Lower leg skin (tissue), 4 donors: ENCODE measurements at regions not wholly inside any gene's neighbourhood (a gene's known extent, or its start where the extent isn't known, plus 50 kb on each side); places are given as distances from the start of the nearest gene placed in this dataset.
A peak's percentile ranks its signal among the peaks of the same experiment; 100 is the strongest.

ENCODE experiments used
- DNase-seq, 2 donors: peaks; one replicate each; pipeline ENCODE4 v3.0.0-alpha.2; 2019; ENCODE audit warnings: low spot score in 2 of 2
- H3K4me3 ChIP-seq: fragments of 200-600 bp; sonication (generic); 2 replicates; pipeline ENCODE4 v1.5.1; 2017; ENCODE audit warnings: mild to moderate bottlenecking, low read depth; ENCODE audit not compliant: poor library complexity, severe bottlenecking
- CTCF ChIP-seq, 3 donors: fragments of 450-650 bp; IDR thresholded peaks; one replicate each; pipeline ENCODE4 v1.5.1; 2016; ENCODE audit warnings: antibody characterized with exemption in 3 of 3, mild to moderate bottlenecking in 3 of 3, moderate library complexity in 2 of 3
- POLR2A ChIP-seq, 2 donors: fragments of 450-650 bp; IDR thresholded peaks; one replicate each; pipeline ENCODE4 v1.6.1; 2016 to 2017; ENCODE audit warnings: antibody characterized with exemption in 2 of 2, mild to moderate bottlenecking in 1 of 2, moderate library complexity in 1 of 2
- WGBS, 2 donors: methylation state at CpG; one replicate each; pipeline ENCODE4 v1.1.5; 2018; 5-methylcytosine and 5-hydroxymethylcytosine counted together
- intact Hi-C: fragments of 100-400 bp; cut with DNase I; formaldehyde crosslinking; loops from one replicate; pipeline ENCODE4 v1.15.0; 2023; ENCODE audit warnings: low total_unique reads

- DNase-seq: peak in 1 of 2 donors; percentile 29
- WGBS, 2 donors: 58 to 71% methylated on average over 6 of the region's 6 CpGs
- TF ChIP-seq CTCF (IDR thresholded peaks at IDR 0.05): no peak
- TF ChIP-seq POLR2A (IDR thresholded peaks at IDR 0.05): no peak
- intact Hi-C loops: no loop called here
- no peak overlapping the region for H3K4me3 ChIP-seq
Observed at GRCh38 chr11:116467823-116468222, 305.0 kb downstream of the BUD13 start.

DNA sequence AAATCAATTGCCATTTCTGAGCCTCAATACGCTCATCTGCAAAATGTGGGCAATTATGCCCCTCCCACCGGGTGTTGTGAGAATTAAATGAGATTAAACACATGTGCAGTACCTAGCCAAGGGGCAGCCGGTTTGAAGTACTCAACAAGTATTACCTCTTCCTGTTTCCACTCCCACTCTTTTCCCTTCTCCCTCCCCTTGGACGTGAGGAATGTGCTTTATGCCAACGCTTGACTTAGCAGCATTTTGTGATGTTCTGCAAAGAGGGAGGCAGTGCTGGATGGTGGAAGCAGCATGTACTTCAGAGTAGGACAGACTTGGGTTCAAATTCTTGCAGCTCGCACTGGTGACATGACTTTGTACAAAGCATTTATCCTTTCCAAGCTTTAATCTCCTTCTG lies 306.0 kb downstream of the BUD13 start:
- peak in 1 of 2 donors; percentile 39 for DNase-seq
- WGBS, 2 donors: 47 to 52% methylated on average over 6 of the region's 6 CpGs
- intact Hi-C loops: no loop called here
- TF ChIP-seq CTCF (IDR thresholded peaks at IDR 0.05) (no peak), POLR2A (IDR thresholded peaks at IDR 0.05) (no peak)
- H3K4me3 ChIP-seq: no peak overlapping the region

DNA sequence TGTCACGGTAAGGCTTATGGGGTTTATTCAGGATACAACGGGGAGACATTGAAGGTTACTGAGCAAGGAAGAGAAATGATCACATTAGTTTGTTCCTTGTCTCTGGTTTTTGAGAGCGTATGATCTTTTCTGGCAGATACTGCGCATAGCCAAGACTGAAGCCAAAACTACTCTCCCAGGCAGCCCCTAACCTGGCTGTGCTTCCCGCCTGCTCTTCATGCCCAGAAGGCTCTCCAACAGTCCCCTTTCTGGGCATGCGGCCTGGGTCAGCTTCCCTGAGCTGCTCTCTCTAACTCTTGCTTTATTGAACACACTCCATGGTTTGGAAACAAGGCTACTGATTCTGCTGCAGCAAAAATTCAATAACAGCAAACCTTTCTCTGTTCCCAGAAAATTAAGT lies 306.6 kb downstream of the BUD13 start:
- DNase-seq: peak in 1 of 2 donors; percentile 46
- intact Hi-C loops: no loop called here
- TF ChIP-seq CTCF (IDR thresholded peaks at IDR 0.05) (no peak), POLR2A (IDR thresholded peaks at IDR 0.05) (no peak)
- 71% methylated on average over 6 of the region's 6 CpGs for WGBS, 2 donors
- no peak overlapping the region for H3K4me3 ChIP-seq

DNA sequence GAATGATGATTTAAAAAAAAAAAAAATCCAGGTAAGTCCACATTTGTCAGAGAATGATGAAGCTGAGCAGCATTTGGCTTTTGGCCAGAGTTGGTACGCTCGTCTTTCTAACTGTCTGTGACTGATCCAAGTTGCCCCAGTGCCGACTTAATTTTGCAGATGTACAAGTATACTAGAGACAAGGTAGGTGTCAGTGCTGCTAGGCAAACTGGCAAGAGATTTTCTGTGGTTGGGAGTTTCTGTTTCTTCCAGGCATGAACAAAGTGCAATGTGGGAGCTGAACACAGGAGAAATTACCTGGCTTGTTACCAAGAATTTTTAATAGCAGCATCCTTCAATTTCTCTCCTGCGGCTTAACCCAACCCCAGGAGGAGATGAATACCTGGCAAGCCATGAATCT lies 307.7 kb downstream of the BUD13 start:
- H3K4me3 ChIP-seq: no peak overlapping the region
- DNase-seq: peak in 1 of 2 donors; percentile 1
- intact Hi-C loops: no loop called here
- WGBS, 2 donors: 35 to 43% methylated on average over 4 of the region's 4 CpGs
- no peak for TF ChIP-seq CTCF (IDR thresholded peaks at IDR 0.05)
- no peak for TF ChIP-seq POLR2A (IDR thresholded peaks at IDR 0.05)

DNA sequence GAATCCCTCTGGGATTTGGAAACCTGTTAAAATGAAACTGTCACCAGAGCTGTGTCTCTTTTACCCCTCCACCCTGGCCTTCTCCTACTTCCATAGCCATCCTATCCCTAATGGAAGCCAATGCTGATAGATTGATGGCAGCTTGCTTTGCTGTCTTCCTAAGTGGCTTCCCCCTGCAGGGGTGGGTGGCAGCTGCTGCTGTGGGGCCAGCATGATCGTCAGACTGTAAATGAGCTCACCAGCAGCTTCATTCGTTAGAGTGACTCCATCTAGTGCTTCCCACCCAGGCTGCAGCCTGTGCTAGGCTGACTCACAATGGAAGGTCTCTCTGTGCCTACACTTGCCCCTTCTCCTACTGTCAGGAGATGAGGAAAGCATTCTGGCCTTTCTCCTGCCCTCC lies 311.0 kb downstream of the BUD13 start:
- DNase-seq: no peak
- no peak for TF ChIP-seq CTCF (IDR thresholded peaks at IDR 0.05)
- intact Hi-C loops: no loop called here
- WGBS, 2 donors: 14 to 38% methylated on average over 2 of the region's 2 CpGs
- H3K4me3 ChIP-seq: no peak overlapping the region

DNA sequence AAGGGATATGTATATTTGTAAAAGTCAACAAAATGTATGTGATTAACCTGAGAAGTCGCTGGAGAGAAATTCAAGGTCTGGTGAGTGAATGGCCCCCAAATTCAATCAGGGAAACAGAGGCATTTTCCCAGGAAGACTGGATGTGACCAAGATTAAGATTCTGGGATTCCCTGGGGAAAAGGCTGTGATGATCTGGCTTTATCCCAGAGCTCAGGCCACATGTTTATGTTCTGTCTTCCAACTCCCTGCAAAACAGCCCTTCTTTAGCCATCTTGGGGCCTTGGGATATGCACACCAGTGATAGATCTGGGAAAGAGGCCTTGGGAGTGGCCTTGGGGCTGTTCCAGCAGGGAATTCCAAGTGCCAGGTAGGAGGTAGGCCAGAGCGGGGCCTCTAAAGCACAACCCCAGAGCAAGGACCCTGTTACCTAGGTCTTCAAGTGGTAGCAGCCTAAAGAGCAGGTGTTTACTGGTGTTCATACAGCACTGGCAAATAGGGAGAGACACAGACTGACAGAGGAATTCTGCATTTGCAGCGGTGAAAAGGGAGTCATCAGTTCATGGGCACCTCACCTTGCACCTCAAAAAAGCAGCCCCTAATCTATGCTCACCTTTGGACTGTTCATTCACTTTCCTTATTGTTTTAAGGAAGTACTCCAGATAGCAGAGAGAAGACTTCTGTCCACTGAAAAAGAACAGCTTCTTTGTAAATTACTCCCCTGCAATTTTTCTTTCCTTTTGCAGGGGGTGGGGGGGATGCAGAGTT lies 312.4 kb downstream of the BUD13 start:
- TF ChIP-seq CTCF (IDR thresholded peaks at IDR 0.05) (no peak), POLR2A (IDR thresholded peaks at IDR 0.05) (no peak)
- 64 to 77% methylated on average over 3 of the region's 3 CpGs for WGBS, 2 donors
- intact Hi-C loops: no loop called here
- peak in 1 of 2 donors; percentile 34 for DNase-seq
- no peak overlapping the region for H3K4me3 ChIP-seq
